Large intestine (tissue), 3 donors: ENCODE measurements at regions not wholly inside any gene's neighbourhood (a gene's known extent, or its start where the extent isn't known, plus 50 kb on each side); places are given as distances from the start of the nearest gene placed in this dataset.

Experiments
- DNase-seq, 2 donors: peaks; one replicate each; pipeline versions ENCODE4 v3.0.0 to v3.0.0-alpha.2; 2013
- H3K27ac ChIP-seq: one replicate; pipeline ENCODE4 v1.5.1; 2013; ENCODE audit warnings: low read length
- H3K27me3 ChIP-seq: 2 replicates; pipeline ENCODE4 v1.6.1; 2013; ENCODE audit warnings: low read length; ENCODE audit not compliant: control insufficient read depth, insufficient read depth
- H3K36me3 ChIP-seq: 2 replicates; pipeline ENCODE4 v1.6.1; 2013; ENCODE audit warnings: low read length; ENCODE audit not compliant: control insufficient read depth, insufficient read depth
- H3K4me1 ChIP-seq: one replicate; pipeline ENCODE4 v1.6.1; 2013; ENCODE audit warnings: low read length; ENCODE audit not compliant: control insufficient read depth, insufficient read depth
- H3K4me3 ChIP-seq: one replicate; pipeline ENCODE4 v1.5.1; 2013; ENCODE audit warnings: low read length
- H3K9me3 ChIP-seq: one replicate; pipeline ENCODE4 v1.6.1; 2013; ENCODE audit warnings: mild to moderate bottlenecking, low read depth, low read length, moderate library complexity; ENCODE audit not compliant: control insufficient read depth
- WGBS: methylation state at CpG from one replicate; pipeline ENCODE4 v1.1.5; 2013; ENCODE audit warnings: low lambda C conversion rate; ENCODE audit not compliant: insufficient coverage; 5-methylcytosine and 5-hydroxymethylcytosine counted together

DNA sequence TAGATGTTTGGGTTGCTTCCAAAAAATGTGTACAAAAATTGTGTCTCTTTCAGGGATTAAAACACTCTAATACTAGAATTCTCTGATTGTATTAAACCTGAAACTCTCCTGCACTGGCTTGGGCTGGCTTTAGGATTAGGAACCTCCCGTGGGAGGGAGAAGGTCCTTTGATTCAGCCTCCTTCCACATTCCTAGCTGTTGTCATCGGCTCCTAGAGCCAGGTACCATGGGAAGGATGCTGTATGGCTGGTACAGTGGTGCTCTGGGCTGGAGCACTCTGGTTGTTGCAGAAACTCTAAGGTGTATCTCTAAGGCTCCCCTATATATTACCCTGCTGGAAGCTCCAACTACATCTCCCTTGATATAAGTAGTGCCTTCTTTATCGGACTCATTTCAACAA lies 245.2 kb upstream of the FOXK1 start:
- Histone ChIP-seq H3K27ac (peak overlapping the region; percentile 79), H3K36me3 (no peaks in the 10 kb centered on the region), H3K9me3 (no peaks in the 10 kb centered on the region), H3K4me1 (peaks cover 32% of the 10 kb centered on the region), H3K27me3 (no peaks in the 10 kb centered on the region), H3K4me3 (no peak overlapping the region)
- no CpG with 5 or more reads among the region's 3 CpGs for WGBS
- DNase-seq, result no peak

DNA sequence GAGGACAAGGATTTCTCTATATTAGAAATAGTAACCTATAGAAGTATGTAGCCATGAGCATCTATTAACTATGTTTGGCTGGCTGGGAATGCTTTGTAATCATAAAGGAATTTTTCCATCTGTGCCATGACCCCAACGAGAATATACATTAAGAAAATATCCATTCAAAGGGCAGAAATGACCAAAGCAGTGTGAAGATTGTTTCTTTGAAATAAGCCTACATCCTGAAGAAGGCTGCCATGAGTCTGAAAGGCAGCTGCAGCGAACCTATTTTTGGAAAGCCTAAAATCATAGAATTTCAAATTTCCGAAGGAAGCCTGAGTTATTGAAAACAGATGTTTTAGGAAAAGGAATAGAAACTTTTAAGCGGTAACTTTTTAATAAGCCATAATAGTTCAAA lies 244.2 kb upstream of the FOXK1 start:
- 95% methylated on average over 3 of the region's 4 CpGs for WGBS
- H3K27me3 ChIP-seq, result no peaks in the 10 kb centered on the region
- H3K27ac ChIP-seq, result no peak overlapping the region
- no peak overlapping the region for H3K4me3 ChIP-seq
- peaks cover 32% of the 10 kb centered on the region for H3K4me1 ChIP-seq
- no peak for DNase-seq
- H3K9me3 ChIP-seq, result no peaks in the 10 kb centered on the region
- no peaks in the 10 kb centered on the region for H3K36me3 ChIP-seq

GRCh38 chr7:4438723-4439245 lies 243.3 kb upstream of the FOXK1 start:
- WGBS, result no CpG with 5 or more reads among the region's 1 CpG
- H3K27ac ChIP-seq, result no peak overlapping the region
- no peaks in the 10 kb centered on the region for H3K27me3 ChIP-seq
- H3K4me3 ChIP-seq, result no peak overlapping the region
- no peaks in the 10 kb centered on the region for H3K9me3 ChIP-seq
- H3K36me3 ChIP-seq, result no peaks in the 10 kb centered on the region
- peaks cover 34% of the 10 kb centered on the region for H3K4me1 ChIP-seq
- no peak for DNase-seq

GRCh38 chr7:4439444-4439843 lies 242.7 kb upstream of the FOXK1 start:
- DNase-seq, result no peak
- H3K9me3 ChIP-seq, result no peaks in the 10 kb centered on the region
- H3K4me1 ChIP-seq, result peaks cover 37% of the 10 kb centered on the region
- no peak overlapping the region for H3K4me3 ChIP-seq
- H3K27ac ChIP-seq, result no peak overlapping the region
- 90% methylated on average over 2 of the region's 6 CpGs for WGBS
- H3K27me3 ChIP-seq, result no peaks in the 10 kb centered on the region
- H3K36me3 ChIP-seq, result no peaks in the 10 kb centered on the region

- Histone ChIP-seq H3K27me3 (no peaks in the 10 kb centered on the region), H3K9me3 (no peaks in the 10 kb centered on the region), H3K27ac (peak overlapping the region; percentile 92), H3K36me3 (no peaks in the 10 kb centered on the region), H3K4me3 (no peak overlapping the region), H3K4me1 (peaks cover 12% of the 10 kb centered on the region)
- peak; percentile 43 to 81 for DNase-seq
- WGBS, result 17% methylated on average over 1 of the region's 1 CpG
Observed at GRCh38 chr7:4444106-4444505, 238.0 kb upstream of the FOXK1 start.

DNA sequence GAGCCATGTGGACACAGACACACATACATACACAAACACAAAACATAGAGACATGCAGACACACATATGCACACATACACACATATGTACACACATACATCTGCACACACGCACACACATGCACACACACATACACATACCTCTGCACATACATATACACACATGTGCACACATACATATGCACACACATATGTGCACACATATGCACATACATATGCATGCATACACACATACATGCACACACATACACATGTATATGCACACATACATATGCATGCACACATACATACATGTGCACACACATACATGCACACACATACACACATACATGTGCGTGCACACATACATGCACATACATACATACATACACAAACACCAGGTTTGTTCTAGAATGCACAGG lies 236.3 kb upstream of the FOXK1 start:
- no CpG with 5 or more reads among the region's 2 CpGs for WGBS
- Histone ChIP-seq H3K9me3 (no peaks in the 10 kb centered on the region), H3K27ac (no peak overlapping the region), H3K36me3 (no peaks in the 10 kb centered on the region), H3K27me3 (no peaks in the 10 kb centered on the region), H3K4me1 (peaks cover 19% of the 10 kb centered on the region), H3K4me3 (no peak overlapping the region)
- DNase-seq, result no peak

DNA sequence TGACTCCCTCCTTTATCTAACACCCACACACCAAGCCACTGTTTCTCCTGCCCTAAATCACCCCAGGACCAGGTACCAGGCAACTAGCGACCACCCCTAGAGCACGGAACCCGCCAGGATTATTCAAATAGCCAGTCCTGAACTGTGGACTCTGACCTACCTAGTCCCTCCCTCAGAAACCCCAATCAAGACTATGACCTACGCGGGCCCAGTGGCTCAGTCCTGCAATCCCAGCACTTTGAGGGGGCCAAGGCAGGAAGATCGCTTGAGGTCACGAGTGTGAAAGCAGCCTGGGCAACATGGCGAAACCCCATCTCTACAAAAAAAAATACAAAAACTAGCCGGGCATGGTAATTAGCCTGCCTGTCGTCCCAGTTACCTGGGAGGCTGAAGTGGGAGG lies 232.8 kb upstream of the FOXK1 start:
- H3K27ac ChIP-seq, result peak overlapping the region; percentile 70
- H3K36me3 ChIP-seq, result no peaks in the 10 kb centered on the region
- WGBS, result no CpG with 5 or more reads among the region's 10 CpGs
- H3K4me3 ChIP-seq, result no peak overlapping the region
- DNase-seq, result peak; percentile 71 to 85
- H3K27me3 ChIP-seq, result no peaks in the 10 kb centered on the region
- no peaks in the 10 kb centered on the region for H3K9me3 ChIP-seq
- peaks cover 13% of the 10 kb centered on the region for H3K4me1 ChIP-seq

DNA sequence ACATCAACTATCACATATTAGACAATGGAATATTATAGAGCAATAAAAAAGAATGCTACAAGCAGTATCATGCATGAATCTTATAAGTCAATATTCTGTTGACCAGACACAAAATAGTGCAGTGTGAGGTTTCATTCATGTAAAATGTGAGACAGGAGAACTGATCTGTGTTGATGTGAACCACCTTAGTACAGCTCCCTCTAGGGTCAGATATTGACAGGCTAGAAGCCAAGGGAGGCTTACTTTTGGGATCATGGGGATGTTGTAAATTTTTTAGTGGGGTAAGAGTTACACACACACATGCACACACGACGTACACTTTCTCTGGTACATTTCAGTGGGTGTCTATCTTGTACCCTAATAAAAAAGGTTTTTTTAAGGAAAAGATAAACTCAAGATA lies 231.6 kb upstream of the FOXK1 start:
- WGBS, result no CpG with 5 or more reads among the region's 2 CpGs
- H3K27ac ChIP-seq, result no peak overlapping the region
- no peak overlapping the region for H3K4me3 ChIP-seq
- no peaks in the 10 kb centered on the region for H3K9me3 ChIP-seq
- H3K27me3 ChIP-seq, result no peaks in the 10 kb centered on the region
- no peaks in the 10 kb centered on the region for H3K36me3 ChIP-seq
- DNase-seq, result no peak
- peaks cover 13% of the 10 kb centered on the region for H3K4me1 ChIP-seq

GRCh38 chr7:4460597-4460996 lies 221.5 kb upstream of the FOXK1 start:
- H3K27me3 ChIP-seq, result no peaks in the 10 kb centered on the region
- WGBS, result no CpG with 5 or more reads among the region's 2 CpGs
- no peak for DNase-seq
- H3K4me3 ChIP-seq, result no peak overlapping the region
- H3K27ac ChIP-seq, result no peak overlapping the region
- H3K36me3 ChIP-seq, result no peaks in the 10 kb centered on the region
- H3K4me1 ChIP-seq, result no peaks in the 10 kb centered on the region
- H3K9me3 ChIP-seq, result no peaks in the 10 kb centered on the region

DNA sequence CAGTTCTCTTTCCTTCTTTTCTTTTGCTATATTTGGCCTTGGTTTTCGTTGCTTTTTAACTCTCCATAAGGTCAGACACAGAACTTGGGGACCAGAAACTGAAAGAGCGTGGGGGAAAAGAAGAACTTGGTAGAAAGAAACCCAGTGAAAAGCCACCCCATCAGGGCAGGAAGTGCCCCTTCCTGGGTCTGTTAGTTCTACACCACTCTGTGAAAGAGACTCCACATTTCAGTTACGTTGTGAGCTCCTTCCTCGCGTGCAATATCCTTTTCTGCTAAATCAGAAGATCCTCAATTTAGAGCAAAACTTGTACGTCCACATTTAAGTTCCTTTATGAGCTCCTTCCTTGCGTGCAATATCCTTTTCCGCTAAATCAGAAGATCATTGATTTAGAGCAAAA lies 220.6 kb upstream of the FOXK1 start:
- Histone ChIP-seq H3K4me3 (no peak overlapping the region), H3K27me3 (no peaks in the 10 kb centered on the region), H3K4me1 (no peaks in the 10 kb centered on the region), H3K36me3 (no peaks in the 10 kb centered on the region), H3K27ac (no peak overlapping the region), H3K9me3 (no peaks in the 10 kb centered on the region)
- WGBS, result 40% methylated on average over 1 of the region's 8 CpGs
- no peak for DNase-seq

GRCh38 chr7:4468320-4469102 lies 213.6 kb upstream of the FOXK1 start:
- Histone ChIP-seq H3K9me3 (no peaks in the 10 kb centered on the region), H3K4me3 (no peak overlapping the region), H3K27ac (no peak overlapping the region), H3K27me3 (no peaks in the 10 kb centered on the region), H3K4me1 (no peaks in the 10 kb centered on the region), H3K36me3 (no peaks in the 10 kb centered on the region)
- no CpG with 5 or more reads among the region's 5 CpGs for WGBS
- no peak for DNase-seq
